AG10803 (cell line): ENCODE measurements at regions not wholly inside any gene's neighbourhood (a gene's known extent, or its start where the extent isn't known, plus 50 kb on each side); places are given as distances from the start of the nearest gene placed in this dataset.

ENCODE experiments used
- DNase-seq: peaks from one replicate; pipeline ENCODE4 v3.0.0; 2010; ENCODE audit warnings: low read depth
- H3K4me3 ChIP-seq: 2 replicates; pipeline ENCODE4 v1.5.1; 2011; ENCODE audit warnings: mild to moderate bottlenecking, low read length, control low read depth
- TF ChIP-seq, protein P1 (sequence below): conservative IDR thresholded peaks from 2 replicates; pipeline ENCODE4 v1.5.1; 2011; ENCODE audit warnings: mild to moderate bottlenecking, low read length, control low read depth, inconsistent platforms

DNA sequence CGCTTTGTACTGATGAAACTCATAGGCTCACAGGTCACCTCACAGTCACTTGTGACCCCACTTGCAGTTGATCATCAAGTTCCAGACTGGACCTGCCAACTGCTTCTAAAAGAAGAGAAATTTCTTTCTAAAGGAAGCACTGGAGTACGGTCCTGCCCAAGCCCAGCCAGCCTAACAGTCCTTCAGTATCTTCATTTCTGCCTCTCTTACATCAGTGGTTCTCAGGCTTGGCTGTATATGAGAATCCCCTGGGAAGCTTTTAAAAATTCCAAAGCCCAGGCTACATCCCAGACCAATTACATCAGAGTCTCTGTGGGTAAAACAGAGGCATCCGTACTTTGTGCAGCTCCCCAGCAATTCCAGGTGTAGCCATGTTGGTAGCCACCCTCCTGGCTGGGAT, 282.1 kb downstream of the NFIB start:
- DNase-seq, result no peak
- TF ChIP-seq, protein P1, sequence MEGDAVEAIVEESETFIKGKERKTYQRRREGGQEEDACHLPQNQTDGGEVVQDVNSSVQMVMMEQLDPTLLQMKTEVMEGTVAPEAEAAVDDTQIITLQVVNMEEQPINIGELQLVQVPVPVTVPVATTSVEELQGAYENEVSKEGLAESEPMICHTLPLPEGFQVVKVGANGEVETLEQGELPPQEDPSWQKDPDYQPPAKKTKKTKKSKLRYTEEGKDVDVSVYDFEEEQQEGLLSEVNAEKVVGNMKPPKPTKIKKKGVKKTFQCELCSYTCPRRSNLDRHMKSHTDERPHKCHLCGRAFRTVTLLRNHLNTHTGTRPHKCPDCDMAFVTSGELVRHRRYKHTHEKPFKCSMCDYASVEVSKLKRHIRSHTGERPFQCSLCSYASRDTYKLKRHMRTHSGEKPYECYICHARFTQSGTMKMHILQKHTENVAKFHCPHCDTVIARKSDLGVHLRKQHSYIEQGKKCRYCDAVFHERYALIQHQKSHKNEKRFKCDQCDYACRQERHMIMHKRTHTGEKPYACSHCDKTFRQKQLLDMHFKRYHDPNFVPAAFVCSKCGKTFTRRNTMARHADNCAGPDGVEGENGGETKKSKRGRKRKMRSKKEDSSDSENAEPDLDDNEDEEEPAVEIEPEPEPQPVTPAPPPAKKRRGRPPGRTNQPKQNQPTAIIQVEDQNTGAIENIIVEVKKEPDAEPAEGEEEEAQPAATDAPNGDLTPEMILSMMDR, result no peak
- H3K4me3 ChIP-seq, result no peak overlapping the region

DNA sequence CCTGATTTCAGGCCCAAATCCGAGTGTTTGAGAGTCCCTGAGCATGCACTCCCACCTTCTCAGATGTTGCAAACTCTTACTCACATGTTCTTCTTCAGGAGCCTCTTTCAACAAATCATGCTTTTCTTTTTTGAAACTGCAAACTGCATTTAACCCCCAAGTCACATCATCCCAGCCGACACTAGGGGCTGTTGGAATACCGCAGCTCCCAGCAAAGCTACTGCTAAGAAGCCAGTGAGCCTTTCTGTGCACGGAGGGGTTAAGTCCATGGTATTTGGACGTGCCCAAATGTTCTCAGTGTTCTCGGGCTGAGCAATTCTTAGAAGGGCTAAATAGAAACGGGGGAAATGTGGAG, 282.9 kb downstream of the NFIB start:
- TF ChIP-seq, protein P1, result no peak
- no peak overlapping the region for H3K4me3 ChIP-seq
- DNase-seq, result no peak

DNA sequence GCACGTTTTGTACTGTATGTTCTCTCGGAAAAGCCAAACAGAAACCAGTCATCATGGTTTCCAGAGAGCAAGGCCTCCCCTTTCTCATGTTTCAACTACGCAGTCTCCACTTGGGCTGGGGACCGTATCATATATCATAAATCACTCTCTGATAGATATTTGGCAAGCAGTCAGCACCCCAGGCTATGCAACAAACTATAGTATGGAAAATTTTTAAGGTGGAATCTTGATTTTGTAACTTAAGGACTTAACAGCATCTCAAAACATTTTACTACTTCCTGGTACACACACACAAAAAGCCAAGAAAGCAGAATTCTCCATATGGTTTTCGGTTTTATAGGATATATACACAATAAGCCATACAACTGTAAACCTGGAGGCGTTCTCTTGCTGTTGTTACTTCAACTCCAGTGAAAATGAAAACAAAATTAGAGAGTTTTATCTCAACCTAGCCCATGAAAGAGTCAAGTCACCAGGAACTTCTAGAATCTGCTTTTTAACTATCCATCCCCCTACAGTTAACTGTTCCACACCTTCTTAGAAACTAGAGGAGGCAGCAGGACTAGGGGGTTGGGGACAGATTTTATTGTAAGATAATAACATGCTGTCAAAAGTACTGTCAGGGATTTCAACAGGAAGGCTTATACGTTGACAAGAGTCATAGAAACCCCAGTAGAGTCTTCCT, 283.4 kb downstream of the NFIB start:
- TF ChIP-seq, protein P1, result no peak
- H3K4me3 ChIP-seq, result peak overlapping the region; percentile 47
- DNase-seq, result peak; percentile 22

DNA sequence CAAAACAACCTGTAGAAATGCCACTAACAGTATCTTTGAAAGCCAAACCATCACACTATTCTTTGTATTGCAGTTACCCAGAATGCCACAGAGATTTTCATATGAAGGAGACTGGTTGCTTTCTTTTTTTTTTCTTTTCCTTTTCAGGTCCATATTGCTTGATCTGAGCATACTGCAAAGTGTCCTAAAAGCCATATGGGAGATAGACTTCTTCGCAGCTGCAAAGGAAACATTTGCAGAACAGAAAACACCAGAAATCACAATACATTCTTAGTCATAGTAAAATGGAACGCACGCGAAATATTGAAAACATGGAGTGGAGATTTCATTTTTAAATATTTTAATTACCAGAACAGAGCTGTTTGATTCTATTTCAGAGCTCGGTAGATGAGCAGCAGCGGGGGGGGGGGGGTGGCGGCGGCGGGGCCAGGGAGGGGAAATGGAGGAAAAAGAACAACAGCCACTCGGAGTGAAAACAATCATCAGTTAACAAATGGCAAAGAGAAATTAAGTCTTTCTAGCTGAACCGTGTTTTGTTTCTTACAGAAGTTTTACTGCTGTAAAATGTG, 284.1 kb downstream of the NFIB start:
- TF ChIP-seq, protein P1, result no peak
- no peak for DNase-seq
- peak overlapping the region; percentile 47 for H3K4me3 ChIP-seq

DNA sequence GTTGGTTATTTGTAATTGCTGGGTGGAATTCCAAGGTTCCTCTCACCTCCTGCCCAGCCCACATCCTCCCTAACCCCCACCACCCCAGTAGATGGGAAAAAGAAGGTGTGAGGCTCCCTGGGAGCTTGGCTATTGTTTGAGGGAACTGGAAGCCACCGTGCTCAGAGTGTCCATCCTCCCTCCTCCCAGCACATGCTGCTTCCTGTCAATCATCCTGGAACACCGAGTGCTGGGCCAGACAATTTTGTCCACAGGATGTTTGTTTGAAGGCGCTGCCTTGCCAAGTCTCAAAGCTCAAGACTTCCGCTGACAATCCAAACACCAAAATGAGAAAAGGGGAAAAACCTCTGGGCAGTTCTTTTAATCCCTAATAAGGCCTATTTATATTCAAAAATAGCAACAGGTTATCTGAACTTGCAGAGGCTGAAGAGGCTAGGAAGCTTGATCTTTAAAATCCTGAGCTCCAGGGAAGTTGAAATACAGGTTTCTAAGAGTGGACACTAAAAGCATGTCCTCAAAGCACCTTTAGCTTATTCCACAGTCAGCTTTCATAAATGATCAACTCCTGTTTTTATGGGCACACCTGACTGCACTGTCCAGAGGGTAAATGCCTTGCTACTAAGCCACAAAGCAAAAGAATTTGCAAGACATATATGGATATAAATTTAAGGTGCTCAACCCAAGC, 286.7 kb downstream of the NFIB start:
- no peak overlapping the region for H3K4me3 ChIP-seq
- DNase-seq, result no peak
- TF ChIP-seq, protein P1, result no peak

DNA sequence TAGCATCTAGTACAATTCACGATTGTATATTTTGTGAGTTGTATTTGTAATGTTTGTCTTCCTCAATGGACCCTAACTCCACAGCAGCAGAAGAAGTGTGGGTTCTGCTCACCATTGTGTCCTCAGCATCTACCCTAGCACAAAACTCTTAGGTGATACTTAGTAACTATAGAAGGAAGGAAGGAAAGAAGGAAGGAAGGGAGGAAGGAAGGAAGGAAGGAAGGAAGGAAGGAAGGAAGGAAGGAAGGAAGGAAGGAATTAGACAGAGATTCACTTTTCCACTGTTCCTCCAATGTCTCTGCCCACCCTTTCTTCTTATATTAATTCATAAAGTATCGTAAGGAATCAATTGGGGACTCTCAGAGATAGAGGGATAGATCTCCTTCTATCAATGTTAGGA, 288.2 kb downstream of the NFIB start:
- H3K4me3 ChIP-seq, result no peak overlapping the region
- DNase-seq, result no peak
- TF ChIP-seq, protein P1, result no peak

DNA sequence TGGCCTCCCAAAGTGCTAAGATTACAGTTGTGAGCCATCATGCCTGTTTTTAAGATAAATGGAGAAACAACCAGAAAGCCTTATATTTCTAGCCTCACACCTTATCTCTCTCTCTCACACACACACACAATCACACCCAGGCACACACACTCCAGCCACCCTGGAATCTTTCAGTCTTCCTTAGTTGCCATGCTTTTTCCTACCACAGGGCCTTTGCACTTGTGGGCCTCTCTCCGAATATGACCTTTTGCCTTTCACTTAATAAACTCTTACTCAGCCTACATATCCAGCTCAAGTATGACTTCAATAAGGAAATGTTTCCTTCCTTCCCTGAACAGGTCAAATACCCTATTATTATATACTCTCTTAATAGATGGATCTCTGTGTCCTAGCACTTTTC, 290.7 kb downstream of the NFIB start:
- TF ChIP-seq, protein P1, result no peak
- DNase-seq, result no peak

More for the DNA sequence above, 290.7 kb downstream of the NFIB start:
- H3K4me3 ChIP-seq, result no peak overlapping the region
